ENCODE measurements at regions not wholly inside any gene's neighbourhood (a gene's known extent, or its start where the extent isn't known, plus 50 kb on each side); places are given as distances from the start of the nearest gene placed in this dataset.

DNA sequence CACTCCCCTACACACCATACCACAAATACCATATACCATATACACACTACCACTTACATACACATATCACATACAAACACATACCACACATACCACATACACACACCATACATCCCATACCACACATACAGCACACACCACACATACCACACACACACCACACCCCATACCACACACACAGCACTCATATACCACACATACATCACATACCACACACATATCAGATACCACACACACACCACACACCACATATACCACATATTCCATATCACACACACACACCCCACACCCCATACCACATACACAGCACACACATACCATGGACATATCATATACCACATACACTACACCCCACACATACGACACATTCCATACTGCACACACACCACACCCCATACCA, 276.6 kb downstream of the GADD45G start:
- Histone ChIP-seq H3K36me3 (replicated peaks; ENCODE audit: insufficient read depth, low read length) (no peaks in the 10 kb centered on the region), H3K79me2 (ENCODE audit: low read length) (no peaks in the 10 kb centered on the region), H2AFZ (ENCODE audit: low read length) (no peak overlapping the region), H3K9me2 (replicated peaks; ENCODE audit: insufficient read depth, low read length) (no peaks in the 10 kb centered on the region), H3K4me1 (ENCODE audit: low read length) (no peaks in the 10 kb centered on the region), H3K4me3 (ENCODE audit: low read length) (no peak overlapping the region), H4K20me1 (ENCODE audit: insufficient read depth, low read length) (no peaks in the 10 kb centered on the region), H3K9ac (ENCODE audit: low read length) (no peak overlapping the region), H3K27me3 (replicated peaks; ENCODE audit: insufficient read depth, low read length) (no peaks in the 10 kb centered on the region), H3K4me2 (ENCODE audit: low read depth, low read length) (no peak overlapping the region), H3K27ac (ENCODE audit: low read length) (no peak overlapping the region), H3F3A (ENCODE audit: insufficient read depth, low read length) (no peaks in the 10 kb centered on the region), H3K9me3 (replicated peaks; ENCODE audit: insufficient read depth, low read length) (no peaks in the 10 kb centered on the region)
- no peak for TF ChIP-seq CTCF (IDR thresholded peaks at IDR 0.05; ENCODE audit: low read length)
- no peak for TF ChIP-seq EZH2phosphoT487 (IDR thresholded peaks at IDR 0.05; ENCODE audit: low read length)
- no peak for TF ChIP-seq EZH2 (optimal IDR thresholded peaks at IDR 0.05; ENCODE audit: low read depth, low read length)
- no peak for DNase-seq

DNA sequence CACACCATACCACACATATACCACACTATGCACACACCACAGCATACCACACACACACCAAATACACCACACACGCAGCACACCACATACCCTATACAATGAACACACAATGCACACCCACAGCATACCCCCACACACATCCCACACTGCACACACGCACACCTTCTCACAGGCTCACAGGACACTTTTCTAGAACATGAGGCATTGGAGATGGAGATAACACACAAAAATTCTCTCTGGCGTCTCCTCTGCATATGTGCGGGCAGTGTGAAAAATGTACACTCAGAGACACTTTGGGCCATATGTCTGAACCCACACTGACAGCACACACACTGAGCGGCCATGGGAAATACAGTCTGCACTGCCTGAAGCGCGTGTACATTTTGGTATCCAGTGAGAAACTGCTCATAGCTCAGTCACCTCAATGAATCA, 278.1 kb downstream of the GADD45G start:
- Histone ChIP-seq H3K9ac (ENCODE audit: low read length) (no peak overlapping the region), H3K79me2 (ENCODE audit: low read length) (no peaks in the 10 kb centered on the region), H3F3A (ENCODE audit: insufficient read depth, low read length) (no peaks in the 10 kb centered on the region), H2AFZ (ENCODE audit: low read length) (no peak overlapping the region), H3K36me3 (replicated peaks; ENCODE audit: insufficient read depth, low read length) (no peaks in the 10 kb centered on the region), H3K27ac (ENCODE audit: low read length) (no peak overlapping the region), H4K20me1 (ENCODE audit: insufficient read depth, low read length) (no peaks in the 10 kb centered on the region), H3K27me3 (replicated peaks; ENCODE audit: insufficient read depth, low read length) (no peaks in the 10 kb centered on the region), H3K4me1 (ENCODE audit: low read length) (no peaks in the 10 kb centered on the region), H3K9me3 (replicated peaks; ENCODE audit: insufficient read depth, low read length) (no peaks in the 10 kb centered on the region), H3K9me2 (replicated peaks; ENCODE audit: insufficient read depth, low read length) (no peaks in the 10 kb centered on the region), H3K4me3 (ENCODE audit: low read length) (no peak overlapping the region), H3K4me2 (ENCODE audit: low read depth, low read length) (no peak overlapping the region)
- no peak for DNase-seq
- TF ChIP-seq CTCF (IDR thresholded peaks at IDR 0.05; ENCODE audit: low read length) (no peak), EZH2 (optimal IDR thresholded peaks at IDR 0.05; ENCODE audit: low read depth, low read length) (no peak), EZH2phosphoT487 (IDR thresholded peaks at IDR 0.05; ENCODE audit: low read length) (no peak)

DNA sequence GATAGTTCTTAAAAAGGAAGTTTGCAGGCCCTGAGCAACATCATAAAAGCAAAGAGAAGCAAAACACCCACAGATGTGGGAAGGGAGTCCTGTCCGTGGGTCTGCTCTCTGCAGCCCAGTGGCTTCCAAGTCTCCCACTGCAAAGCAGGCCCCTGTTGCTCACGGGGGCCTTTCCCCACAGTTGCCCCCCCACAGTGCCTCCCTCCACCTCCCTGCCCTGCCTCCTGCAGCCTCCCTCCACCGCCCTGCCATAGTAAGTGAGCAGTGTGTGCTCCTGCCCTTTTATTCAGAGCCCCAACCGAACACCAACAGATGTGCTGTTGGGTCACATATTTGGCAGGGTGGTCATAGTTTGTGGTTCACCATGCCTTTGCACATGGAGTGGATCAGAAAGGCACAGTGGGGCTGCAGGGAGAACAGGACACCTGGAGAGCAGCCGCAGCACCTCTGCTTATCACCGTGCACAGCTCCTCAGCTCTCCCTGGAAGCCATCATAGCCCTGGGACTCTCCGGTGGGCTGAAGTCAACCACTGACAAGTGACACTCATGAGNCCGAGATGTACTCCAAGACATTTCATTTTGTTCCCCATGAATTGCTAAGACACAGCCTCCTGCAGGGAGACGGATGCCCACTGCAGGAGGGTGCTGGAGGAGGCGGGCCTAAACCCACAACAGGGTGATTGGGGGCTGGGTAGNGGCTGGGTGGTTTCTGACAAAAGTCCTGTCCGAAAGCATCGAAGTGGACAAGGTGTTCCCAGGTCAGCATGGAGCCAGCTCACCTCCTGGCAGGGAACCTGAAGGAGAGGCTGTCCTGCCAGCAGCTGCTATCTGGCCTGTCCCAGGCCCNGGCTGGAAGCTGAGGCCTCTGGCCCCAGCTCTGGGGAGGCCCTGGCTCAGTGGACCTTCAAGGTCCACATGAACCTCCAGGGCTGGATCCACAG, 278.9 kb downstream of the GADD45G start:
- Histone ChIP-seq H3K27me3 (replicated peaks; ENCODE audit: insufficient read depth, low read length) (no peaks in the 10 kb centered on the region), H3K9me3 (replicated peaks; ENCODE audit: insufficient read depth, low read length) (no peaks in the 10 kb centered on the region), H3K4me1 (ENCODE audit: low read length) (no peaks in the 10 kb centered on the region), H3K4me2 (ENCODE audit: low read depth, low read length) (no peak overlapping the region), H3K4me3 (ENCODE audit: low read length) (no peak overlapping the region), H3K9ac (ENCODE audit: low read length) (no peak overlapping the region), H3K79me2 (ENCODE audit: low read length) (no peaks in the 10 kb centered on the region), H3F3A (ENCODE audit: insufficient read depth, low read length) (no peaks in the 10 kb centered on the region), H3K36me3 (replicated peaks; ENCODE audit: insufficient read depth, low read length) (no peaks in the 10 kb centered on the region), H2AFZ (ENCODE audit: low read length) (no peak overlapping the region), H3K9me2 (replicated peaks; ENCODE audit: insufficient read depth, low read length) (no peaks in the 10 kb centered on the region), H4K20me1 (ENCODE audit: insufficient read depth, low read length) (no peaks in the 10 kb centered on the region), H3K27ac (ENCODE audit: low read length) (no peak overlapping the region)
- DNase-seq: no peak
- TF ChIP-seq EZH2 (optimal IDR thresholded peaks at IDR 0.05; ENCODE audit: low read depth, low read length) (no peak), EZH2phosphoT487 (IDR thresholded peaks at IDR 0.05; ENCODE audit: low read length) (no peak), CTCF (IDR thresholded peaks at IDR 0.05; ENCODE audit: low read length) (no peak)
